HUES64 (cell line): ENCODE measurements at regions not wholly inside any gene's neighbourhood (a gene's known extent, or its start where the extent isn't known, plus 50 kb on each side); places are given as distances from the start of the nearest gene placed in this dataset.

Source experiments
- H3K27ac ChIP-seq: 2 replicates; pipeline ENCODE4 v1.7.0; 2013; ENCODE audit warnings: low read depth, low read length, inconsistent platforms
- H3K27me3 ChIP-seq: 2 replicates; pipeline ENCODE4 v1.6.1; 2013; ENCODE audit warnings: mild to moderate bottlenecking, low read length; ENCODE audit not compliant: insufficient read depth
- H3K36me3 ChIP-seq: 2 replicates; pipeline ENCODE4 v1.6.1; 2013; ENCODE audit warnings: mild to moderate bottlenecking, low read length; ENCODE audit not compliant: insufficient read depth
- H3K4me1 ChIP-seq: 2 replicates; pipeline ENCODE4 v1.6.1; 2013; ENCODE audit warnings: mild to moderate bottlenecking, low read length, moderate library complexity; ENCODE audit not compliant: insufficient read depth
- H3K4me3 ChIP-seq: 2 replicates; pipeline ENCODE4 v1.5.1; 2013; ENCODE audit warnings: mild to moderate bottlenecking, low read length, moderate library complexity
- H3K9ac ChIP-seq: 2 replicates; pipeline ENCODE4 v1.6.1; 2013; ENCODE audit warnings: mild to moderate bottlenecking, low read depth, low read length
- H3K9me3 ChIP-seq: 2 replicates; pipeline ENCODE4 v1.6.1; 2013; ENCODE audit warnings: low read depth, low read length; ENCODE audit not compliant: insufficient read depth
- WGBS: fragments of 150-250, 120-280 bp; methylation state at CpG from one replicate; pipeline ENCODE4 v1.1.7; 2013; ENCODE audit warnings: missing lambda C conversion rate; 5-methylcytosine and 5-hydroxymethylcytosine counted together

DNA sequence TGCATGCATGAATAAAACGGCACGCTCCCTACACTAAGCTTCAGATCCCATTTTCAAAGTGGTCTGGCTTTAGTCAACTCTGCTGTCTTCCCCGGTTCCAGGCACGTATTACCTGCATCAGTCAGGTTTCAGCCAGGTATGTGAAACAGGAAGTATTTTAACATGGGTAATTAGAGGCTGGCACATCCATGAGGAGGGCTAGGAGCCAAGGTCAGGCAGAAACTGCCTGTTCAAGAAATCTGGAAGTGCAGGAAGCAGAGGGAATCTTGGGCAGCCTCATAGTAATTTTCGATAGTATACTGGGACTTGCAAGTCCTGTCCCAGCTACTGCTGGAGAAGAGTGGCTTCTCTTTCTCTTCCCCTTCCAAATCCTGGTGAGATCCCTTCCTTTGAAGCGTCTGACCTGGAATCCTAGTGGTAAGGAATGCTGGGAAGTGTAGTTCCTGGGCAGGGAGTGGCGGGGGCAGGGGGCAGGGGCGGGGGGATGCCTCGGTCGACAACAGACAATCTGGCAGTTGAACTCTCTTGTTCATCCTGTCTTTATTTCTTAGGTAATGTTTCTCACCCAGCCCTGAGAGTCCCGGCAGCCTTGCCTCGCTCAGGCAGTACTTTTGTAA, 403.1 kb downstream of the TLE4 start:
- H3K9ac ChIP-seq = no peak overlapping the region

DNA sequence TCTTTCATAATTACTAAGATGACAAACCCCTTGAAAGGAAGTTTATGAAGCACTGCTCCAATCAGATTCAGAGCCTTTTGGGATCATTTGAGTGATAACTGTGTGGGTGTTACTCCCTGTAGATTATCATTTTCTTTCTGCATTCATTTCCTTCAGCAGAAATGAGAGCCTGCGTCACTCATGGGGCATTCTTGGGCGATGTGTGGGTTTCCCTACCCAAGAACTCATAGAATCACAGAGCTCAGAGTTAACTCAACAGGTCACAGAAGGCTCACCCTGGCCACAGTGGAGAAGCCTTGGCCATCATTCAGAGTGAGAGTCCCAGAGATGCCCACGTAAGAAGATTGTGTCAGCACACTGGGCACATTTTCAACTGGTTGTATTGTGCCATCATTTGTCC, 401.9 kb downstream of the TLE4 start:
- no peaks in the 10 kb centered on the region for H3K36me3 ChIP-seq
- H3K27me3 ChIP-seq = no peaks in the 10 kb centered on the region
- H3K9me3 ChIP-seq = no peaks in the 10 kb centered on the region
- 94% methylated on average over 3 of the region's 3 CpGs for WGBS
- no peak overlapping the region for H3K27ac ChIP-seq
- H3K4me3 ChIP-seq = no peak overlapping the region
- peaks cover 23% of the 10 kb centered on the region for H3K4me1 ChIP-seq
- H3K9ac ChIP-seq = no peak overlapping the region

More for the DNA sequence above, 403.1 kb downstream of the TLE4 start:
- WGBS = 83% methylated on average over 12 of the region's 12 CpGs
- Histone ChIP-seq H3K4me3 (no peak overlapping the region), H3K27ac (no peak overlapping the region), H3K27me3 (no peaks in the 10 kb centered on the region), H3K4me1 (peaks cover 29% of the 10 kb centered on the region), H3K9me3 (no peaks in the 10 kb centered on the region), H3K36me3 (no peaks in the 10 kb centered on the region)

DNA sequence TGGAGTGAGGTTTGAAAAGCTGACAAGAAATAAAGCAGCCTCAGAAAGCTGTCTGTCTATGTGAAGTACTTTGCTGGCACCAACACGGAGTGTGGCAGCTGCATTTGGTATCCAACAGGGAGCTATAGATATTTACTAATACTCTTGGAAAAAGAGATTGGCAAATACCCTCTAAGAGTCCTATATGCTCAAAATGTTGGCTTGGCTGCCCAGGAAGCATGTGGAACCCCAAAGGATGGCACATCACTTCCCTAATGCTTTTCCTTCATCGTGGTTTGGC, 398.3 kb downstream of the TLE4 start:
- Histone ChIP-seq H3K4me1 (peaks cover 7% of the 10 kb centered on the region), H3K4me3 (no peak overlapping the region), H3K36me3 (no peaks in the 10 kb centered on the region), H3K9me3 (no peaks in the 10 kb centered on the region), H3K9ac (no peak overlapping the region), H3K27me3 (peaks cover 19% of the 10 kb centered on the region), H3K27ac (no peak overlapping the region)
- 92% methylated on average over 2 of the region's 2 CpGs for WGBS

- H3K4me3 ChIP-seq = no peak overlapping the region
- H3K4me1 ChIP-seq = peaks cover 3% of the 10 kb centered on the region
- WGBS = 95% methylated on average over 3 of the region's 3 CpGs
- no peak overlapping the region for H3K27ac ChIP-seq
- no peaks in the 10 kb centered on the region for H3K9me3 ChIP-seq
- no peaks in the 10 kb centered on the region for H3K36me3 ChIP-seq
- no peak overlapping the region for H3K9ac ChIP-seq
- H3K27me3 ChIP-seq = peaks cover 24% of the 10 kb centered on the region
These were observed 397.8 kb downstream of the TLE4 start for GRCh38 chr9:79969393-79970145.

DNA sequence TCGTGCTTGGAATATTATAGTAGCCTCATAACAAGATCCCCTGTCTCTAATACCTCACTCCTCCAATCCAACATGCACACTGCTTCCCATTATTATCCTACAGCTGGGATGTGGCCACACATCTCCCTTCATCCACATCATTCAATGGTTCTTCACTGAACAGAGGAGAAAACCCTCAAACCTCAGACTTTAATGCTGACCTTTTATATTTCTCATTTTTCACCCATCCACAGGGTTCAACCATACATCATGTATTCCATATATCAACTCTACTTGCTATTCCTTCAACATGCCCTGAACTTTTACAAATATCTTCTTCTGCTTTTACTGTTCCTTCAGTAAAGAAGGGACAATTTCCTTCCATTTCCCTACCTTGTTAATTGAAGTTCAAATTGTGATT, 396.8 kb downstream of the TLE4 start:
- H3K4me3 ChIP-seq = no peak overlapping the region
- H3K27me3 ChIP-seq = peaks cover 34% of the 10 kb centered on the region
- no peak overlapping the region for H3K9ac ChIP-seq
- no peak overlapping the region for H3K27ac ChIP-seq
- no peaks in the 10 kb centered on the region for H3K9me3 ChIP-seq
- H3K36me3 ChIP-seq = no peaks in the 10 kb centered on the region
- WGBS = 91% methylated on average over 1 of the region's 1 CpG
- no peaks in the 10 kb centered on the region for H3K4me1 ChIP-seq

DNA sequence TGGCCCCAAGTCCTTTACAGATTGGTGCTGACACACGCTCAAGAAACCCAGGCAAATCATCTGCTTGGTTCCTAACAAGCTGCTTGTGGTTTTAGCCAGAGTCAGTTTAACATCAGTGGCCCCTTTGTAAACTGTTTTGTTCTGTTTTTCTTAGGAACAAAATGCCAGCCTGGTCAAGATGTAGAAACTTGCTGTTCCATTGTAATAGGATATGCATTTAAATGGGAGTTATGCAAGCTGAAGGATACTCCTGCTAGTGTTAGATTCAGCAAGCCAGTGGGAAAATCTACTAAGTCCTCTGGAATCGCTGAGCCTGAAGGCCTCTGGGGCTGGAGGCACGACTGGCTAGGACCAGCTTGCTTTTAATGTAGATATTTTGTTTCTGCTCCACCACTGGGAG, 391.1 kb downstream of the TLE4 start:
- no peaks in the 10 kb centered on the region for H3K9me3 ChIP-seq
- H3K4me1 ChIP-seq = peaks cover 13% of the 10 kb centered on the region; the same call in 1 of the 2 replicates
- no peak overlapping the region for H3K4me3 ChIP-seq
- H3K27me3 ChIP-seq = peaks cover 64% of the 10 kb centered on the region
- H3K9ac ChIP-seq = no peak overlapping the region
- WGBS = 24% methylated on average over 2 of the region's 3 CpGs
- no peaks in the 10 kb centered on the region for H3K36me3 ChIP-seq
- H3K27ac ChIP-seq = no peak overlapping the region

GRCh38 chr9:79962150-79962549, 390.4 kb downstream of the TLE4 start:
- Histone ChIP-seq H3K9me3 (no peaks in the 10 kb centered on the region), H3K36me3 (no peaks in the 10 kb centered on the region), H3K9ac (no peak overlapping the region), H3K27ac (no peak overlapping the region), H3K27me3 (peaks cover 64% of the 10 kb centered on the region), H3K4me3 (no peak overlapping the region), H3K4me1 (peaks cover 13% of the 10 kb centered on the region; the same call in 1 of the 2 replicates)
- WGBS = 96% methylated on average over 1 of the region's 1 CpG

GRCh38 chr9:79955300-79955699, 383.5 kb downstream of the TLE4 start:
- H3K36me3 ChIP-seq = no peaks in the 10 kb centered on the region
- no peak overlapping the region for H3K9ac ChIP-seq
- no peak overlapping the region for H3K4me3 ChIP-seq
- 83% methylated on average over 2 of the region's 3 CpGs for WGBS
- no peaks in the 10 kb centered on the region for H3K4me1 ChIP-seq
- H3K27me3 ChIP-seq = peaks cover 11% of the 10 kb centered on the region
- no peak overlapping the region for H3K27ac ChIP-seq
- H3K9me3 ChIP-seq = no peaks in the 10 kb centered on the region

- no peaks in the 10 kb centered on the region for H3K36me3 ChIP-seq
- no peak overlapping the region for H3K27ac ChIP-seq
- H3K9me3 ChIP-seq = no peaks in the 10 kb centered on the region
- peaks cover under 1% of the 10 kb centered on the region; the same call in 1 of the 2 replicates for H3K27me3 ChIP-seq
- H3K4me3 ChIP-seq = no peak overlapping the region
- H3K4me1 ChIP-seq = no peaks in the 10 kb centered on the region
- no peak overlapping the region for H3K9ac ChIP-seq
These were observed 382.1 kb downstream of the TLE4 start for GRCh38 chr9:79953908-79954307.

DNA sequence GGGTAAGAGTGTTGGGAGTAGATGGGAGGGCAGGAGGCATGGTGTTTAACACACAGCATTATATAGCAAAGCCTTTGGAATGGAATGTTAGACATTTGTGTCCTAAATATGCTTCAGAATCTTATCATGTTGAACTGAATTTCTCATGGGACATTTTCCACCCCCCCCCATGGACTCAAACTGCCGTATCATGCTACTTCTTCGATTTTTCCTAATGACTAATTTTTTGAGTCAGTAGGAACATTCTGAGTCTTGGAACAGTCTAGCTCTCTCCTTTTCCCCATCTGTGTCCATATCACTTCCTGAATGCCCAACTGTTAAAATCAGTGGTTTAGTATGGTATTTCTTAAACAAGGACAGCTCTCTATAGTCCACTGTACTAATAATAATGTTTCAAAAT, 380.6 kb downstream of the TLE4 start:
- Histone ChIP-seq H3K36me3 (no peaks in the 10 kb centered on the region), H3K27ac (no peak overlapping the region), H3K4me1 (no peaks in the 10 kb centered on the region), H3K9ac (no peak overlapping the region), H3K9me3 (no peaks in the 10 kb centered on the region), H3K27me3 (no peaks in the 10 kb centered on the region), H3K4me3 (no peak overlapping the region)
- WGBS = 93% methylated on average over 2 of the region's 2 CpGs

- H3K27me3 ChIP-seq = no peaks in the 10 kb centered on the region
- 91% methylated on average over 2 of the region's 2 CpGs for WGBS
- no peak overlapping the region for H3K27ac ChIP-seq
- H3K9me3 ChIP-seq = no peaks in the 10 kb centered on the region
- no peak overlapping the region for H3K9ac ChIP-seq
- H3K36me3 ChIP-seq = no peaks in the 10 kb centered on the region
- H3K4me1 ChIP-seq = no peaks in the 10 kb centered on the region
- no peak overlapping the region for H3K4me3 ChIP-seq
These were observed 374.9 kb downstream of the TLE4 start for GRCh38 chr9:79946712-79947111.

- no peaks in the 10 kb centered on the region for H3K9me3 ChIP-seq
- H3K4me3 ChIP-seq = no peak overlapping the region
- H3K36me3 ChIP-seq = no peaks in the 10 kb centered on the region
- no peaks in the 10 kb centered on the region for H3K27me3 ChIP-seq
- H3K27ac ChIP-seq = no peak overlapping the region
- no peak overlapping the region for H3K9ac ChIP-seq
- H3K4me1 ChIP-seq = no peaks in the 10 kb centered on the region
These were observed 373.7 kb downstream of the TLE4 start for GRCh38 chr9:79945495-79945894.
